ENCODE measurements at regions not wholly inside any gene's neighbourhood (a gene's known extent, or its start where the extent isn't known, plus 50 kb on each side); places are given as distances from the start of the nearest gene placed in this dataset.

GRCh38 chrX:4451591-4451990 lies 738.1 kb upstream of the PRKX start:
- peaks cover 8% of the 10 kb centered on the region for H3K9me3 ChIP-seq (ENCODE audit: control insufficient read depth, low read length)
- H4K91ac ChIP-seq (ENCODE audit: low read length): no peak overlapping the region
- H2BK5ac ChIP-seq (ENCODE audit: low read depth, low read length, poor library complexity, severe bottlenecking): no peak overlapping the region
- H3K4me2 ChIP-seq (ENCODE audit: low read length, poor library complexity, severe bottlenecking): no peak overlapping the region
- H2AFZ ChIP-seq (ENCODE audit: low read depth, low read length): no peak overlapping the region
- no peak overlapping the region for H3K23ac ChIP-seq (ENCODE audit: low read length in 2 of 2)
- H2BK120ac ChIP-seq (ENCODE audit: low read depth, low read length): no peak overlapping the region
- no peak overlapping the region for H2BK12ac ChIP-seq (ENCODE audit: low read length in 2 of 2)
- no peak overlapping the region for H3K4me3 ChIP-seq (ENCODE audit: insufficient read depth in 1 of 2, low read depth in 1 of 2, low read length in 2 of 2)
- no peaks in the 10 kb centered on the region for H3K79me1 ChIP-seq (replicated peaks; ENCODE audit: low read length, poor library complexity, severe bottlenecking)
- no peak overlapping the region for H2BK15ac ChIP-seq (ENCODE audit: low read depth, poor library complexity, severe bottlenecking)
- no peak overlapping the region for H3K18ac ChIP-seq (ENCODE audit: low read depth in 1 of 2, low read length in 2 of 2)
- no peak for DNase-seq
- no peak overlapping the region for H3K4ac ChIP-seq (ENCODE audit: low read depth in 1 of 2, low read length in 2 of 2)
- H3K9ac ChIP-seq (ENCODE audit: low read length): no peak overlapping the region
- H3K27me3 ChIP-seq (ENCODE audit: control insufficient read depth in 1 of 2, insufficient read depth in 1 of 2, low read length in 2 of 2): no peaks in the 10 kb centered on the region
- no peak overlapping the region for H2AK5ac ChIP-seq (ENCODE audit: low read length, severe bottlenecking)
- no peak overlapping the region for H3K27ac ChIP-seq (ENCODE audit: low read length, poor library complexity, severe bottlenecking)
- no peaks in the 10 kb centered on the region for H3K36me3 ChIP-seq (ENCODE audit: control insufficient read depth in 1 of 2, insufficient read depth in 2 of 2, low read depth in 1 of 2, low read length in 2 of 2)
- 69% methylated on average over 4 of the region's 4 CpGs for WGBS
- no peak overlapping the region for H4K8ac ChIP-seq (ENCODE audit: low read length)
- H3K4me1 ChIP-seq (ENCODE audit: control insufficient read depth, insufficient read depth, low read depth, low read length): no peaks in the 10 kb centered on the region
- no peak overlapping the region for H3K14ac ChIP-seq (ENCODE audit: low read length in 2 of 2)

GRCh38 chrX:4450177-4450576 lies 736.7 kb upstream of the PRKX start:
- no peak overlapping the region for H3K14ac ChIP-seq (ENCODE audit: low read length in 2 of 2)
- no peak overlapping the region for H3K18ac ChIP-seq (ENCODE audit: low read depth in 1 of 2, low read length in 2 of 2)
- peaks cover 5% of the 10 kb centered on the region for H3K9me3 ChIP-seq (ENCODE audit: control insufficient read depth, low read length)
- H3K4ac ChIP-seq (ENCODE audit: low read depth in 1 of 2, low read length in 2 of 2): no peak overlapping the region
- H2AK5ac ChIP-seq (ENCODE audit: low read length, severe bottlenecking): no peak overlapping the region
- H3K79me1 ChIP-seq (replicated peaks; ENCODE audit: low read length, poor library complexity, severe bottlenecking): no peaks in the 10 kb centered on the region
- no peak overlapping the region for H3K23ac ChIP-seq (ENCODE audit: low read length in 2 of 2)
- no peaks in the 10 kb centered on the region for H3K4me1 ChIP-seq (ENCODE audit: control insufficient read depth, insufficient read depth, low read depth, low read length)
- no peak overlapping the region for H2BK12ac ChIP-seq (ENCODE audit: low read length in 2 of 2)
- H2AFZ ChIP-seq (ENCODE audit: low read depth, low read length): no peak overlapping the region
- H3K9ac ChIP-seq (ENCODE audit: low read length): no peak overlapping the region
- H3K4me2 ChIP-seq (ENCODE audit: low read length, poor library complexity, severe bottlenecking): no peak overlapping the region
- 96% methylated on average over 2 of the region's 2 CpGs for WGBS
- no peak for DNase-seq
- H4K8ac ChIP-seq (ENCODE audit: low read length): no peak overlapping the region
- no peaks in the 10 kb centered on the region for H3K27me3 ChIP-seq (ENCODE audit: control insufficient read depth in 1 of 2, insufficient read depth in 1 of 2, low read length in 2 of 2)
- H2BK5ac ChIP-seq (ENCODE audit: low read depth, low read length, poor library complexity, severe bottlenecking): no peak overlapping the region
- no peak overlapping the region for H2BK15ac ChIP-seq (ENCODE audit: low read depth, poor library complexity, severe bottlenecking)
- no peak overlapping the region for H4K91ac ChIP-seq (ENCODE audit: low read length)
- H3K27ac ChIP-seq (ENCODE audit: low read length, poor library complexity, severe bottlenecking): no peak overlapping the region
- H2BK120ac ChIP-seq (ENCODE audit: low read depth, low read length): no peak overlapping the region
- H3K36me3 ChIP-seq (ENCODE audit: control insufficient read depth in 1 of 2, insufficient read depth in 2 of 2, low read depth in 1 of 2, low read length in 2 of 2): no peaks in the 10 kb centered on the region
- H3K4me3 ChIP-seq (ENCODE audit: insufficient read depth in 1 of 2, low read depth in 1 of 2, low read length in 2 of 2): no peak overlapping the region

DNA sequence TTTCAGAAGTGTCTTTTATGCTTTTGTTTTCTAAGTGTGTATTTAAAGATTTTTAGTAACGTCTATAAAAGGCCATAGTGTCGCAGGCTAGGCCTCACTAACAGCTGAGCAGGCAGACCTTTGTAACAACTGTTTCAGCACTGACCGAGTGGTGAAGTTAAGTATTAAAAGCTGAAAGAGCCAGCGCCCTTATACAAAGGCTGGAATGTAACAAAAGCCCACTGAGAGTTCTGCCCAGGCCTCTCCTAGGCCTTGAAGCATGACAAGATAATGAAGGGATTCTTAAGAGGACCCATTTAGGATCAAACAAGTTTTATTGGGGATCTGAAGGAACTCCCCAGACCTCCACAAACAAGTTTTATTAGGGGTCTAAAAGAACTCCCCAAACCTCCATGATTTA lies 722.5 kb upstream of the PRKX start:
- no peak overlapping the region for H4K91ac ChIP-seq (ENCODE audit: low read length)
- no peak overlapping the region for H2AFZ ChIP-seq (ENCODE audit: low read depth, low read length)
- H3K4me3 ChIP-seq (ENCODE audit: insufficient read depth in 1 of 2, low read depth in 1 of 2, low read length in 2 of 2): no peak overlapping the region
- no peak overlapping the region for H3K14ac ChIP-seq (ENCODE audit: low read length in 2 of 2)
- no peaks in the 10 kb centered on the region for H3K79me1 ChIP-seq (replicated peaks; ENCODE audit: low read length, poor library complexity, severe bottlenecking)
- no peak overlapping the region for H2BK12ac ChIP-seq (ENCODE audit: low read length in 2 of 2)
- no peak overlapping the region for H2AK5ac ChIP-seq (ENCODE audit: low read length, severe bottlenecking)
- no peak for DNase-seq
- 41% methylated on average over 4 of the region's 4 CpGs for WGBS
- H3K27me3 ChIP-seq (ENCODE audit: control insufficient read depth in 1 of 2, insufficient read depth in 1 of 2, low read length in 2 of 2): no peaks in the 10 kb centered on the region
- no peak overlapping the region for H3K4ac ChIP-seq (ENCODE audit: low read depth in 1 of 2, low read length in 2 of 2)
- H2BK5ac ChIP-seq (ENCODE audit: low read depth, low read length, poor library complexity, severe bottlenecking): no peak overlapping the region
- no peak overlapping the region for H2BK120ac ChIP-seq (ENCODE audit: low read depth, low read length)
- no peak overlapping the region for H3K9ac ChIP-seq (ENCODE audit: low read length)
- H2BK15ac ChIP-seq (ENCODE audit: low read depth, poor library complexity, severe bottlenecking): no peak overlapping the region
- no peaks in the 10 kb centered on the region for H3K36me3 ChIP-seq (ENCODE audit: control insufficient read depth in 1 of 2, insufficient read depth in 2 of 2, low read depth in 1 of 2, low read length in 2 of 2)
- H3K4me1 ChIP-seq (ENCODE audit: control insufficient read depth, insufficient read depth, low read depth, low read length): no peaks in the 10 kb centered on the region
- H3K18ac ChIP-seq (ENCODE audit: low read depth in 1 of 2, low read length in 2 of 2): no peak overlapping the region
- no peak overlapping the region for H3K4me2 ChIP-seq (ENCODE audit: low read length, poor library complexity, severe bottlenecking)
- no peak overlapping the region for H4K8ac ChIP-seq (ENCODE audit: low read length)
- H3K27ac ChIP-seq (ENCODE audit: low read length, poor library complexity, severe bottlenecking): no peak overlapping the region
- H3K23ac ChIP-seq (ENCODE audit: low read length in 2 of 2): no peak overlapping the region
- peaks cover 8% of the 10 kb centered on the region for H3K9me3 ChIP-seq (ENCODE audit: control insufficient read depth, low read length)

DNA sequence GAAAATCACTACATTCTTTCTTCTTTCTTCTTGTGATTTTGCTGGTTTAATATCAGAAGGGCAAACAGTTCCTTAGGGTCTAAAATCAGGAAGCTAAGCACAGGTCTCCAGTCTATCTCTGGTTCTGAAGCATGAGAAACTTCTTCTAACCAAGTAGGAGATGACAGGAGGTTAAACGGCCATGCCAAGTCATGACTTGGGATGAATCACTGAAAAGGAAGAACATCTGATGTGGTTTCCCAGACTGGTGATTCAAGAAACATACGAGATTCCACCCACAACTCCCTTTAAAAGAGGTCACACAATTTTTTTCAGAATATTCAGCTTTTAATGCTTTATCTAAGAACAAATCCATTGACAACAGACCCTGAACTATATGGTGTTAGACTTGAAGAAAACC lies 684.0 kb upstream of the PRKX start:
- Histone ChIP-seq H3K14ac (ENCODE audit: low read length in 2 of 2) (no peak overlapping the region), H3K23ac (ENCODE audit: low read length in 2 of 2) (no peak overlapping the region), H2AFZ (ENCODE audit: low read depth, low read length) (no peak overlapping the region), H3K27me3 (ENCODE audit: control insufficient read depth in 1 of 2, insufficient read depth in 1 of 2, low read length in 2 of 2) (no peaks in the 10 kb centered on the region), H2BK12ac (ENCODE audit: low read length in 2 of 2) (no peak overlapping the region), H3K4ac (ENCODE audit: low read depth in 1 of 2, low read length in 2 of 2) (no peak overlapping the region), H2BK120ac (ENCODE audit: low read depth, low read length) (no peak overlapping the region), H3K9me3 (ENCODE audit: control insufficient read depth, low read length) (peaks cover 14% of the 10 kb centered on the region), H2AK5ac (ENCODE audit: low read length, severe bottlenecking) (no peak overlapping the region), H3K79me1 (replicated peaks; ENCODE audit: low read length, poor library complexity, severe bottlenecking) (no peaks in the 10 kb centered on the region), H3K4me3 (ENCODE audit: insufficient read depth in 1 of 2, low read depth in 1 of 2, low read length in 2 of 2) (no peak overlapping the region), H3K27ac (ENCODE audit: low read length, poor library complexity, severe bottlenecking) (no peak overlapping the region), H4K91ac (ENCODE audit: low read length) (no peak overlapping the region), H2BK15ac (ENCODE audit: low read depth, poor library complexity, severe bottlenecking) (no peak overlapping the region), H3K18ac (ENCODE audit: low read depth in 1 of 2, low read length in 2 of 2) (no peak overlapping the region), H3K4me1 (ENCODE audit: control insufficient read depth, insufficient read depth, low read depth, low read length) (no peaks in the 10 kb centered on the region), H4K8ac (ENCODE audit: low read length) (no peak overlapping the region), H2BK5ac (ENCODE audit: low read depth, low read length, poor library complexity, severe bottlenecking) (no peak overlapping the region), H3K36me3 (ENCODE audit: control insufficient read depth in 1 of 2, insufficient read depth in 2 of 2, low read depth in 1 of 2, low read length in 2 of 2) (no peaks in the 10 kb centered on the region), H3K4me2 (ENCODE audit: low read length, poor library complexity, severe bottlenecking) (no peak overlapping the region), H3K9ac (ENCODE audit: low read length) (no peak overlapping the region)
- 100% methylated on average over 1 of the region's 2 CpGs for WGBS
- no peak for DNase-seq

Data from mesenchymal stem cell (in vitro differentiated cells and primary cell).